ENCODE measurements at regions not wholly inside any gene's neighbourhood (a gene's known extent, or its start where the extent isn't known, plus 50 kb on each side); places are given as distances from the start of the nearest gene placed in this dataset.
"Not testable (repeated sequence)": the region's sequence is repeated elsewhere in the genome, so short reads cannot be mapped to it uniquely, and the experiment has no call there.

GRCh38 chr2:13651684-13652131 lies 935.0 kb downstream of the TRIB2 start:
- DNase-seq: no peak

- DNase-seq: peak; percentile 80
Observed at GRCh38 chr2:13652531-13653313, 936.0 kb downstream of the TRIB2 start.

- no peak for DNase-seq
Observed at GRCh38 chr2:13654416-13654815, 937.7 kb downstream of the TRIB2 start.

- no peak for DNase-seq
Observed at GRCh38 chr2:13660231-13660630, 943.5 kb downstream of the TRIB2 start.

GRCh38 chr2:13662055-13662454 lies 945.3 kb downstream of the TRIB2 start:
- peak; percentile 54 for DNase-seq

- DNase-seq: no peak
Observed at GRCh38 chr2:13666582-13667414, 950.1 kb downstream of the TRIB2 start.

GRCh38 chr2:13667415-13667757 lies 950.6 kb downstream of the TRIB2 start:
- no peak for DNase-seq

GRCh38 chr2:13669607-13670006 lies 952.9 kb downstream of the TRIB2 start:
- DNase-seq: no peak

- DNase-seq: not testable (repeated sequence)
Observed at GRCh38 chr2:13673821-13674220, 957.1 kb downstream of the TRIB2 start.

GRCh38 chr2:13676269-13676668 lies 956.2 kb upstream of the LRATD1 start:
- peak; percentile 45 for DNase-seq

- DNase-seq: no peak
Observed at GRCh38 chr2:13681936-13682335, 950.6 kb upstream of the LRATD1 start.

- peak; percentile 31 for DNase-seq
Observed at GRCh38 chr2:13682540-13683272, 949.8 kb upstream of the LRATD1 start.

- no peak for DNase-seq
Observed at GRCh38 chr2:13686262-13686661, 946.3 kb upstream of the LRATD1 start.

- no peak for DNase-seq
Observed at GRCh38 chr2:13694673-13695072, 937.8 kb upstream of the LRATD1 start.

GRCh38 chr2:13696601-13697000 lies 935.9 kb upstream of the LRATD1 start:
- no peak for DNase-seq

- no peak for DNase-seq
Observed at GRCh38 chr2:13698847-13699246, 933.7 kb upstream of the LRATD1 start.

GRCh38 chr2:13699939-13700338 lies 932.6 kb upstream of the LRATD1 start:
- not testable (repeated sequence) for DNase-seq

GRCh38 chr2:13711154-13711553 lies 921.4 kb upstream of the LRATD1 start:
- DNase-seq: no peak

GRCh38 chr2:13714466-13714865 lies 918.1 kb upstream of the LRATD1 start:
- no peak for DNase-seq

- DNase-seq: no peak
Observed at GRCh38 chr2:13725945-13726344, 906.6 kb upstream of the LRATD1 start.

GRCh38 chr2:13745330-13745729 lies 887.2 kb upstream of the LRATD1 start:
- DNase-seq: no peak

GRCh38 chr2:13751955-13752354 lies 880.6 kb upstream of the LRATD1 start:
- DNase-seq: no peak

GRCh38 chr2:13758412-13758811 lies 874.1 kb upstream of the LRATD1 start:
- no peak for DNase-seq
